HG03520 (cell line): ENCODE measurements at regions not wholly inside any gene's neighbourhood (a gene's known extent, or its start where the extent isn't known, plus 50 kb on each side); places are given as distances from the start of the nearest gene placed in this dataset.
A peak's percentile ranks its signal among the peaks of the same experiment; 100 is the strongest.

Experiments used
- ATAC-seq: cut with Tn5 transposase; IDR thresholded peaks from one replicate; pipeline ENCODE4 v1.9.1; 2021; ENCODE audit warnings: mild to moderate bottlenecking, moderate library complexity; ENCODE audit not compliant: unreplicated experiment

DNA sequence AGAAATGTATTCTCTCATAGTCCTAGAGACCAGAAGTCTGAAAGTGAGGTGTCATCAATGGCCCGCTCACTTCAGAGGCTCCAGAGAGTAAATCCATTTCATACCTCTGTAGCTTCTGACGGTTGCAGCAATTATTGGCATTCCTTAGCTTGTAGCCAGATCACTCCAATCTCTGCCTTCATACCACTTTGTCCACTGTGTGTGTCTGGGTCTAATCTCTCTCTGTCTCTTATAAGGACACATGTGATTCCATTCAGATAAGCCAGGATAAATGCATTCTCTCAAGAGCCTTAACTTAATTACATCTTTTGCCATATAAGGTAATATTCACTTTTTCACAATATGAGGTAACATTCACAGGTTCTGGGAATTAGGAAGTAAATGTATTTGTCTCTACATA is 365.7 kb downstream of the GXYLT1 start:
- no peak for ATAC-seq

- ATAC-seq = no peak
Measured at GRCh38 chr12:41777064-41777790, 367.4 kb downstream of the GXYLT1 start.

DNA sequence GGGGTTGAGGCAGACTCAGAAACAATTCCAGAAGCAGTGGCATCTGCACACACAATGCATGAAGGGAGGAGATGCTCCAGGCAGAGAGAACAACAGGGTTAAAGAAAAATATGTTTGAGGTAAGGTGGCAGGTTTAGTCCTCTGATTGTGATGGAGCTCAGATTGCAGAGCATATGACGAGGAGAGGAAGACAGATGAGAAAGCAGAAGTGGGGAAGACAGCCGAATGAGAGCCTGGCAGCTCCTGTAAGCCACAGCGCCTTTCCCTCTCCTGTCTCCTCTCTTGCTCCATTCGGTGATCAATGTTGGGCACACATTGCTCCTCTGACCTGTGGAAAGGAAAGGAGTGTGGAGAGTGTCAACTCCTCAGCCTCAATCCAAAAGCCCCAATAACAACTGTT is 372.2 kb downstream of the GXYLT1 start:
- ATAC-seq = no peak

DNA sequence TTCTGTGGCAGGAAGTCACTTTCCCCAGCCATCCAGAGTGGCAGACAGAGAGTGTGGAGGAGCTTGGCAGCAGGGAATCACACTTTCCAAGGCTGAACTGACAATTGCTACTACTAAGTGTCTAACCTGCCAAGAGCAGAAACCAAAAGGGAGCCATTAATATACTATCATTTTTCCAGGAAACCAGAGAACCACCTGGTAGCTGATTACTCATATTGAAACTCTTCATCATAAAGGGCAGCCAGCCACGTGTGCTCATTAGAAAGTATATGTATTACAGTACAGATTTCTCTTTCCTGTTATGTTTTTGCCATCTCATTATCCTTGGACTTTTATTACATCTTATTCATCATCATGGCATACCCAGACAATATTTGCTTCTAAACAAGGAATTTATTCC is 374.9 kb downstream of the GXYLT1 start:
- peak; percentile 73 for ATAC-seq

DNA sequence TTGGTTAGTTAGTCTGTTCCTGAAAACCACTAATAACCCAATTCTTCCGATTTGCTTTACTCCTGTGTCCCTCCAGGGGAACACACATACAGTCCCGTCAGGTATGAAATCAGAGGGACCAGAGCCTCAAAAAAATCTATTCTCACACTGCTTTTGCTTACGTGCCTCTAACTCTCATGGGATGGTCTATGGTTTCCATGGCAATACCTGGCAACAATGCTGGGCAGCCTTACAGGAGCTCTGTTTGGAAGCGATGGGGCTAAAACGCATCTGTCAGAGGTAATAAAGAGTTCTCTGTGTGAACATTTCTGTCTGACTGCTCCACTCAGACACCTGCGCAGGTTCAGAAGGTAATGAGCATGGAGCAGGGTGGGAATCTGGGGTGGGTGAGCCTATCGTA is 376.2 kb downstream of the GXYLT1 start:
- ATAC-seq = no peak

- no peak for ATAC-seq
Measured at GRCh38 chr12:41762691-41763090, 382.0 kb downstream of the GXYLT1 start.

- ATAC-seq = no peak
Measured at GRCh38 chr12:41745593-41745992, 399.1 kb downstream of the GXYLT1 start.

GRCh38 chr12:41743835-41744234 is 400.8 kb downstream of the GXYLT1 start:
- no peak for ATAC-seq

DNA sequence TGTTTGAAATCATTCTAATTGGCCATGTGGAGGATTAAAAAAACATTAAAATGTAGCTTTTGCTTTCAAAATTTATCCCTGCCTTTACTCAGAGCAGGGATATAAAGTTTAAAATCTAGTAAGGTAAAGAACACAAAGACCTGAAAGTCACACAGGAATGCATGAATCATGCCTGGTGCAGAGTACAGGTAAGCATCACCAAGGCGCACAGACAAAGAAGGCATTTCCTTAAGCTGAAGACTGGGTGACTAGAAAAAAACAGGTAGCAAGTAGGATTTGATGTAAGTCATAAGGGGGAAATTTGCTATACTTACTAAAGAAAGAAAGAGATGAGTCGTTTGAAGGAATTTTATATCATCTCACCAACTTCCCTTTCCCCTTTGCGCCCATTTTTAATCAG is 405.6 kb downstream of the GXYLT1 start:
- ATAC-seq = no peak

GRCh38 chr12:41737423-41737822 is 407.3 kb downstream of the GXYLT1 start:
- no peak for ATAC-seq

DNA sequence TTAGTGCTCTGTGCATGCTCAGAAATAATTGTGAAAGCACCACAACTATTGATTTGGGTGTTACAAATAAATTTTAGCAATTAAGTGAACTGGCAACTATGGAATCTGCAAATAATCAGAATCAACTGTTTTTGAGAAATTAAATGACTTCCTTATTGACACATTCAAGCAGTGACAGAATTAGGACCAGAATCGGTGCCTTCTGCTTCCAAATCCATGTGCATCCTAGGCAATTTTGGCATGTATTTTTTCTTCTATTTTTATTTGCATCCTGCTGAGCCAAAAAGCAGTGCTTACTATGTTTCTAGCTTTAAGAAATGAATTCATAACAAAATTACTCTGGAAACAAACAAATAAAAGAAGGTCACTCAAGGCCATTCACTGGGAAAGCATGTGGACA is 408.2 kb downstream of the GXYLT1 start:
- no peak for ATAC-seq

GRCh38 chr12:41731691-41732090 is 413.0 kb downstream of the GXYLT1 start:
- ATAC-seq = no peak

GRCh38 chr12:41731061-41731460 is 413.6 kb downstream of the GXYLT1 start:
- no peak for ATAC-seq

GRCh38 chr12:41724216-41724615 is 420.5 kb downstream of the GXYLT1 start:
- no peak for ATAC-seq

DNA sequence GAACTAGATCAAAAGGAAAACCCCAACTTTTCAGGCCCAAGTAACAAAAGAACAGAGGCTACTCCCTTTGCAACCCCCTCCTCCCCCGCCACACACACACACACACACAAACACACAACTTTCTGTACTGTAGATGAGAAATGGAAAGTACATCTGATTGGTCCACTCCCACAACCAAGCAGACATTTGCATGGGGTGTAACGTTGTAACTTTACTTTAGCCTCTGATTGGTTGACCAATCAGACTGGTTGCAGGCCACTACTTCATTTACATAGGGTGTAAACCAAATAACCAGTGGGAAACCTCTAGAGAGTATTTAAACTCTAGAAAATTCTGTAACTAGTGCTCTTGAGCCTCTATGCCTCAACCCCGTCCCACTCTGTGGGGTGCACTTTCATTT is 425.5 kb downstream of the GXYLT1 start:
- no peak for ATAC-seq

DNA sequence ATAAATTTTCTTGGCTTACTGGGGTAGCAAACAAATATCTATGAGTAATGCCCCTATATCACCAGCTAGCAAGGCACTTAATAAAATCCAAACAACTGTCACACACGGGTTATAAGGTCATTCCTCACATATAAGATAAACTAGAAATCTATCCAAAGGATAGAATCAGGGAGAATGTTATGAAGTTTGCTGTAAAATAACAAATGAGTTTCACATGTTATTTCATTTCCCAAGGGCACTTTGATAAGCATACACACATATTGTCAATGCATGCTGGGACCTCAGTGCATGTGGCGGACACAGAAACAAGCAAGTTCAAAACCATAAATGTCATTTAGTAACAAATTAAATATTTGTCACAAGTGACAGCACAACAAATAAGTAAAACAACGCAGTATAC is 429.4 kb downstream of the GXYLT1 start:
- ATAC-seq = no peak

GRCh38 chr12:41709463-41710285 is 435.0 kb downstream of the GXYLT1 start:
- ATAC-seq = no peak

- ATAC-seq = no peak
Measured at GRCh38 chr12:41709012-41709411, 435.7 kb downstream of the GXYLT1 start.

- no peak for ATAC-seq
Measured at GRCh38 chr12:41706376-41706775, 438.3 kb downstream of the GXYLT1 start.

DNA sequence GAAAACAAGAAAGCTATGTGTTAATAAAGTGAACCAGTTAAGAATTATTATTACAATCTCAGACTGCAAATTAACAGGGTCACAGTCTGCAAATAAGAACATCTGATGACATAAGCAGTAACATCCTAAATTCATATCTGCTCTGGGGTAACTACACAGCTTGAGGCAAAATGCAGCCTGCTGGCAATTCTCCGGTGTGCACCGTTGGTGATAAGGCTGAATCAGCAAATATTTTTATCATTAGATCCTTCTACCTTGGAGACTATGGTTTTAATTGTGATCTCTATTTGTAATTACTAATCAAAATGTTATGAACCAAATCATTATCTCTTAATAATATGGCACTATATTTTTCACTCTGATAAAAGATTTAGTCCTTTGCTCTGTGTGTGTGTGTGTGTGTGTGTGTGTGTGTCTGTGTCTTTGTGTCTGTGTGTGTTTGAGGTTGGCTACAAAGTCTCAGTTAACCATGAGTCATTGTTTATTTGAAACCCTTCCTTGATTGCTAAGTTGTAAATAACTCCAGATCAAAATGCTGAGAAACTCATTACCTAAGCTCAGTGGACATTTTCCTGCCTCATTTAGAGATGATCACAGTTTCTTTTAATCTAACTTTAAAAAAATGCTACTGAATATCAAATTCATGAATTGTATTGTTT is 442.6 kb downstream of the GXYLT1 start:
- ATAC-seq = no peak

- ATAC-seq = no peak
Measured at GRCh38 chr12:41700940-41701339, 443.7 kb downstream of the GXYLT1 start.

DNA sequence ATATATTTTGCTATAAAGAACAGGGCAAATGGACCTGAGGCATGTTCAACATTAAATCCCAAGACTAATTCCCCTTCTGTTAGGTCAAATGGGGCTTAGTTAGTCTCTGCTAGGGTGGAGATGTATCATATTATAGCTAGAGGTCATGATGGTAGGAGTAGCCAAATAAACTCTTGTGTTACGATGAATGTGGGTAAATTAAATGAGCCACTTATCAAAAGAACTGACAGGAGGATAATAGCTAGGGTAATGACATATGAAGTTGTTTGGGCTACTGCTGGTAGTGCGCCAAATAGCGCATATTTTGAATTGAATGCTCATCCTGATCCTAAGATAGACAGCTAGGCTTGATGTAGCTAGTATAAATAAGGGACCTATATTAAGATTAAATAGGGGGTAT is 445.0 kb downstream of the GXYLT1 start:
- ATAC-seq = no peak
